GM21515 (cell line): ENCODE measurements at regions not wholly inside any gene's neighbourhood (a gene's known extent, or its start where the extent isn't known, plus 50 kb on each side); places are given as distances from the start of the nearest gene placed in this dataset.

Experiments used
- ATAC-seq: cut with Tn5 transposase; IDR thresholded peaks from one replicate; pipeline ENCODE4 v1.9.1; 2021; ENCODE audit not compliant: unreplicated experiment

GRCh38 chr13:97559981-97560380, 126.0 kb downstream of the RAP2A start:
- no peak for ATAC-seq

- no peak for ATAC-seq
Measured at GRCh38 chr13:97561182-97561581, 127.2 kb downstream of the RAP2A start.

GRCh38 chr13:97562962-97563361, 129.0 kb downstream of the RAP2A start:
- no peak for ATAC-seq

GRCh38 chr13:97564956-97565355, 131.0 kb downstream of the RAP2A start:
- ATAC-seq = no peak

GRCh38 chr13:97565906-97566305, 131.9 kb downstream of the RAP2A start:
- no peak for ATAC-seq

GRCh38 chr13:97566907-97567306, 132.9 kb downstream of the RAP2A start:
- no peak for ATAC-seq

GRCh38 chr13:97567510-97568243, 133.7 kb downstream of the RAP2A start:
- peak; percentile 93 for ATAC-seq

- no peak for ATAC-seq
Measured at GRCh38 chr13:97568850-97569249, 134.9 kb downstream of the RAP2A start.

GRCh38 chr13:97569841-97570240, 135.9 kb downstream of the RAP2A start:
- ATAC-seq = no peak

- ATAC-seq = no peak
Measured at GRCh38 chr13:97570442-97570841, 136.5 kb downstream of the RAP2A start.

GRCh38 chr13:97573011-97573410, 139.0 kb downstream of the RAP2A start:
- no peak for ATAC-seq

- ATAC-seq = no peak
Measured at GRCh38 chr13:97574926-97575325, 141.0 kb downstream of the RAP2A start.

GRCh38 chr13:97577026-97577425, 143.1 kb downstream of the RAP2A start:
- no peak for ATAC-seq

- no peak for ATAC-seq
Measured at GRCh38 chr13:97582170-97582569, 148.2 kb downstream of the RAP2A start.

GRCh38 chr13:97583907-97584497, 150.0 kb downstream of the RAP2A start:
- ATAC-seq = no peak

- ATAC-seq = no peak
Measured at GRCh38 chr13:97586941-97587340, 153.0 kb downstream of the RAP2A start.

GRCh38 chr13:97588993-97589392, 155.0 kb downstream of the RAP2A start:
- no peak for ATAC-seq

GRCh38 chr13:97600458-97601075, 166.6 kb downstream of the RAP2A start:
- no peak for ATAC-seq

GRCh38 chr13:97615266-97615665, 181.3 kb downstream of the RAP2A start:
- no peak for ATAC-seq

- no peak for ATAC-seq
Measured at GRCh38 chr13:97616385-97616784, 182.4 kb downstream of the RAP2A start.

GRCh38 chr13:97621025-97621424, 187.1 kb downstream of the RAP2A start:
- ATAC-seq = no peak

- no peak for ATAC-seq
Measured at GRCh38 chr13:97621631-97622030, 187.7 kb downstream of the RAP2A start.
